ENCODE measurements at regions not wholly inside any gene's neighbourhood (a gene's known extent, or its start where the extent isn't known, plus 50 kb on each side); places are given as distances from the start of the nearest gene placed in this dataset.

DNA sequence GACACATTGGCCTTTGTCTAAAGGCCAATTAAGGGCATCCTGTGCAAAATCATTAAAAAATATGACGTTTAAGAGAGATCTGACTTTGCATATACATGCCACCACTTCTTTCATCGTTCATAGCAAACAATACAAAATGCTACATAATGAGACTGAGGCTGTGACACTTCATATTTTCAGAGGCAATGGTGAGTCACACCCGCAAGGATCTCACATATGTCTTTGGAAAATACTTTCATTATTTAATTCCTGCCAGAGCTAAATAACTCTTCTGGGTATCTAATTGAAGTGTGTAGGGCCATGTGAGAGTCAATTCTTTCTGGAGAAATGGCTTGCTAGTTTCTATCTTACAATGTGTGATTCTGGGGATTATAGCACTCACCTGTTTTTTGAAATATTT is 222.8 kb upstream of the NLGN4Y start:
- TF ChIP-seq, protein P1, sequence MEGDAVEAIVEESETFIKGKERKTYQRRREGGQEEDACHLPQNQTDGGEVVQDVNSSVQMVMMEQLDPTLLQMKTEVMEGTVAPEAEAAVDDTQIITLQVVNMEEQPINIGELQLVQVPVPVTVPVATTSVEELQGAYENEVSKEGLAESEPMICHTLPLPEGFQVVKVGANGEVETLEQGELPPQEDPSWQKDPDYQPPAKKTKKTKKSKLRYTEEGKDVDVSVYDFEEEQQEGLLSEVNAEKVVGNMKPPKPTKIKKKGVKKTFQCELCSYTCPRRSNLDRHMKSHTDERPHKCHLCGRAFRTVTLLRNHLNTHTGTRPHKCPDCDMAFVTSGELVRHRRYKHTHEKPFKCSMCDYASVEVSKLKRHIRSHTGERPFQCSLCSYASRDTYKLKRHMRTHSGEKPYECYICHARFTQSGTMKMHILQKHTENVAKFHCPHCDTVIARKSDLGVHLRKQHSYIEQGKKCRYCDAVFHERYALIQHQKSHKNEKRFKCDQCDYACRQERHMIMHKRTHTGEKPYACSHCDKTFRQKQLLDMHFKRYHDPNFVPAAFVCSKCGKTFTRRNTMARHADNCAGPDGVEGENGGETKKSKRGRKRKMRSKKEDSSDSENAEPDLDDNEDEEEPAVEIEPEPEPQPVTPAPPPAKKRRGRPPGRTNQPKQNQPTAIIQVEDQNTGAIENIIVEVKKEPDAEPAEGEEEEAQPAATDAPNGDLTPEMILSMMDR (conservative IDR thresholded peaks at IDR 0.05 in 1 of 2, IDR thresholded peaks at IDR 0.05 in 1 of 2; ENCODE audit: low read depth in 1 of 2, low read length in 2 of 2): no peak
- TF ChIP-seq EZH2 (IDR thresholded peaks at IDR 0.05; ENCODE audit: low read length, missing control alignments): no peak
